ENCODE measurements at regions not wholly inside any gene's neighbourhood (a gene's known extent, or its start where the extent isn't known, plus 50 kb on each side); places are given as distances from the start of the nearest gene placed in this dataset.
"Not testable (repeated sequence)": the region's sequence is repeated elsewhere in the genome, so short reads cannot be mapped to it uniquely, and the experiment has no call there.

GRCh38 chr16:15307184-15307583 lies 70.9 kb downstream of the NPIPA5 start:
- H3K9ac ChIP-seq; H3K4me2 ChIP-seq; H3K4me1 ChIP-seq; H3K27me3 ChIP-seq; H3K36me3 ChIP-seq; H3K4me3 ChIP-seq; H3K27ac ChIP-seq; H4K20me1 ChIP-seq; H3K9me3 ChIP-seq (replicated peaks in 1 of 11): not testable (repeated sequence)

GRCh38 chr16:15305889-15306288 lies 72.2 kb downstream of the NPIPA5 start:
- not testable (repeated sequence) for H3K4me3 ChIP-seq; H3K4me2 ChIP-seq; H3K27me3 ChIP-seq; H3K36me3 ChIP-seq; H4K20me1 ChIP-seq; H3K9me3 ChIP-seq (replicated peaks in 1 of 11); H3K27ac ChIP-seq; H3K4me1 ChIP-seq; H3K9ac ChIP-seq

DNA sequence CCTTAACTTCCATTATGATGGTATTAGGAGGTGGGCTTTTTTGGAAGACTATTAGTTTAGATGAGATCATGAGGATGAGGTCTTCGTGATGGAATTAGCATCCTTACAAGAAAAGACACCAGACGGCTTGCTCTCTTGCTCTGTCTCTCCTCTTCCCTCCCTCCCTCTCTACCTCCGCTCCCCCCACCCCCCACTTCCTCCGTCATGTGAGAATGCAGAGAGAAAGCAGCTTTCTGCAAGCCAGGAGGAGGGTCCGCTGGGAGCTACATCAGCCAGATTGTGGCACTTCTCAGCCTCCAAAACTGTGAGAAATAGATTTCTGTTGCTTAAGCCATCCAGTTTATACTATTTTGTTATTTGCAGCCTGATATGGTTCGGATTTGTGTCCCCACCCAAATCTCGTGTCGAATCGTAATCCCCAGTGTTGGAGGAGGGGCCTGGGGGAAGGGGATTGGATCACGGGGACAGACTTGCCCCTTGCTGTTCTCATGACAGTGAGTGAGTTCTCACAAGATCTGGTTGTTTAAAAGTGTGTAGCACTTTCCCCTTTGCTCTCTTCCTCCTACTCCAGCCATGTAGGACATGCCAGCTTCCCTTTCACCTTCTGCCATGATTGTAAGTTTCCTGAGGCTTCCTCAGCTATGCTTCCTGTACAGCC lies 74.3 kb downstream of the NPIPA5 start:
- not testable (repeated sequence) for H3K27me3 ChIP-seq, H3K4me2 ChIP-seq

DNA sequence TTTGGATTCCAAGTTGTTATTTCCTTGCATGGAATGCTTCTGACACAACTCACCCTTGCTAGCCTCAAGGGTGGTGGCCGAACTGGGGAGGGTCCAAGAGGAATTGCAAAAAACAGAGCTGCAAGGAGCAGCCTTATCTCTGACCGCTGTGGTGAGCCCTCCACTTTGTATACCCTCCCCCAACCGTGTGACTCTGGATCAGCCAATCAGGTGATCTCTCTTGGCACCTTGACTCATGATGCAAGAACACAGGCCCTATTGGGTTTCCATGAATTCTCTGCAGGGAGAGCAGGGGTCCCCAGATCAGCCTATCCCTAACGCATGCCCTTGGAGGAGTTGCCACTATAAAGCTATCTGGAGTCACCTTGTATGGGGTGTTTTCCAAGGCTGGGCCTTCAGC lies 81.0 kb downstream of the NPIPA5 start:
- H3K9me3 ChIP-seq (replicated peaks in 1 of 11); H3K4me1 ChIP-seq; H3K27ac ChIP-seq; H3K27me3 ChIP-seq; H3K4me2 ChIP-seq; H3K36me3 ChIP-seq; H3K9ac ChIP-seq; H3K4me3 ChIP-seq; H4K20me1 ChIP-seq: not testable (repeated sequence)

More for the DNA sequence above, 74.3 kb downstream of the NPIPA5 start:
- not testable (repeated sequence) for H3K4me1 ChIP-seq; H3K27ac ChIP-seq; H3K9ac ChIP-seq; H4K20me1 ChIP-seq; H3K4me3 ChIP-seq; H3K9me3 ChIP-seq (replicated peaks in 1 of 11); H3K36me3 ChIP-seq

DNA sequence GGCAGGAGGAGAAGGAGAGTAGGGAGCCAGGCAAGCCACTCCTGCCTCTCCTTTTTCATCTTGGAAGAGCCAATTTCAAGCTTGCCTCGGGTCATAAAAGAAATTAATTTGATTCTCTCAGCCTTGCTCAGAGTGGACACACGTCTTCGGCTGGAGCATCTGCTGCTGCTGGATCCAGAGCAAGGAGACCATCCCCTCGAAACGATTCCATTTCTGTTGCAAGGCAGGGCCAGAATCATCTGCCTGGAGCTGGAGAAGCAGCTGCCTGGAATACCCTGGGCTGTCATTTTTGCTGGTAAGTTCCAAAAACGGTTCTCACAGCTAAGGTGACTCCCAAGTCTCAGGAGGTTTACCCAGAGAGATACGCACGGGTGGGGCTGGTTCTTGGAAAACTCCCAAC lies 103.3 kb downstream of the NPIPA5 start:
- not testable (repeated sequence) for H3K4me2 ChIP-seq; H3K4me3 ChIP-seq; H3K27ac ChIP-seq; H3K9ac ChIP-seq; H3K27me3 ChIP-seq; H3K9me3 ChIP-seq (replicated peaks in 1 of 11); H4K20me1 ChIP-seq; H3K4me1 ChIP-seq; H3K36me3 ChIP-seq

- H3K4me3 ChIP-seq; H3K9me3 ChIP-seq (replicated peaks in 1 of 11); H3K27me3 ChIP-seq; H3K27ac ChIP-seq; H4K20me1 ChIP-seq; H3K4me1 ChIP-seq; H3K9ac ChIP-seq; H3K36me3 ChIP-seq; H3K4me2 ChIP-seq: not testable (repeated sequence)
Observed at GRCh38 chr16:15273964-15274363, 104.1 kb downstream of the NPIPA5 start.

DNA sequence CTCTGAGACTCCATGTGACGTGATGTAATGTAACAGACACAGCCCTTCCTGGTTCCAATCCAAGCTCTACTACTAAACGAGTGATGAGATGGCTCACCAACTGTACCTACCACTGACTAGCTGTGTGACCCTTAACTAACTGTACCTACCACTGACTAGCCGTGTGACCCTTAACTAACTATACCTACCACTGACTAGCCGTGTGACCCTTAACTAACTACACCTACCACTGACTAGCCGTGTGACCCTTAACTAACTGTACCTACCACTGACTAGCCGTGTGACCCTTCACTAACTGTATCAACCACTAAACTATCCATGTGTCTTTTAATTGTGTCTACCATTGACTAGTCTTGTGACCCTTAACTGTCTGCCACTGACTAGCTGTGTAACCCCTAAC lies 111.2 kb downstream of the NPIPA5 start:
- not testable (repeated sequence) for H3K4me1 ChIP-seq; H3K27ac ChIP-seq; H3K4me2 ChIP-seq; H3K36me3 ChIP-seq; H4K20me1 ChIP-seq; H3K9ac ChIP-seq; H3K9me3 ChIP-seq (replicated peaks in 1 of 11); H3K4me3 ChIP-seq; H3K27me3 ChIP-seq

DNA sequence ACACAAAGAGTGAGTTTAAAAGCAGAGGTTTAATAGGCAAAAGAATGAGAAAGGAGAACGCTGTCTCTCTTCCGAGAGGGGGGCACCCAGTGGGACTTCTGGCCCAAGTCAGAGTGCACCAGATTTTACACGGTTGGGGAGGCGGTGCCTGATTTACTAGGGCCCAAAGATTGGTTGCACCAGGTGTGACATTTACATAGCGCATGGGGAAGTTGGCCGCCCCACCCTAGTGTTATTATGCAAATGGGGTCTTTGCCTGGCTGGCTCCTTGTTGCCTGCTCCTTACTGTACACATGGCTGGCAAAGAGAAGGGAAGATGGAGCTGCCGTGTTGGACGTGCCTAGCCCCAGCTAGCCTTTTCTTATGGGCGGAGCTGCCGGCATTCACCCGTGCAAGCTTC lies 115.9 kb downstream of the NPIPA5 start:
- H3K9me3 ChIP-seq (replicated peaks in 1 of 11): not testable (repeated sequence)

DNA sequence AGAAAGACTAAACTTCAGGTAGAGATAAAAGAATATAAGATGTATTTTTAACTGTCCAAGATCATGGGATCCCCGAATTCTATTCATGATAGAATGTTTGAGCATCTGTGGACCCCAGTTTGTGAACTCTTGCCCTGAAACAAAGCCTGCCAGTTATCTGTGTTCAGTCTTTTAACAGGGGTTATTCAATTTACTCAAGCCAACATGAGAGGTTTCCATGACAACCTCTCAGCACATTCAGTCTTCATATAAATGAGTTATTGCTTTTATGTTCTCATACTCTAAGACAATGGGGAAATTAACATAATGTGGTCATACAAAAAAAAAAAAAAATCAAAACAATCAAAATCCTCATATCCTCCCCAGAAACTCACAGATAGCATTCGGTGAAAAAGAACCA lies 130.1 kb downstream of the NPIPA5 start:
- not testable (repeated sequence) for H3K27me3 ChIP-seq; H3K27ac ChIP-seq; H3K9ac ChIP-seq; H3K36me3 ChIP-seq; H3K4me3 ChIP-seq; H3K4me2 ChIP-seq; H3K4me1 ChIP-seq; H4K20me1 ChIP-seq; H3K9me3 ChIP-seq (replicated peaks in 1 of 11)

More for the DNA sequence above, 115.9 kb downstream of the NPIPA5 start:
- H3K27ac ChIP-seq, H4K20me1 ChIP-seq, H3K4me2 ChIP-seq, H3K36me3 ChIP-seq, H3K4me3 ChIP-seq, H3K4me1 ChIP-seq, H3K27me3 ChIP-seq, H3K9ac ChIP-seq: not testable (repeated sequence)

- H3K4me1 ChIP-seq; H3K27me3 ChIP-seq; H3K9me3 ChIP-seq (replicated peaks in 1 of 11); H3K4me3 ChIP-seq; H3K27ac ChIP-seq; H3K9ac ChIP-seq; H4K20me1 ChIP-seq; H3K36me3 ChIP-seq; H3K4me2 ChIP-seq: not testable (repeated sequence)
Observed at GRCh38 chr16:15236674-15237323, 141.3 kb downstream of the NPIPA5 start.

DNA sequence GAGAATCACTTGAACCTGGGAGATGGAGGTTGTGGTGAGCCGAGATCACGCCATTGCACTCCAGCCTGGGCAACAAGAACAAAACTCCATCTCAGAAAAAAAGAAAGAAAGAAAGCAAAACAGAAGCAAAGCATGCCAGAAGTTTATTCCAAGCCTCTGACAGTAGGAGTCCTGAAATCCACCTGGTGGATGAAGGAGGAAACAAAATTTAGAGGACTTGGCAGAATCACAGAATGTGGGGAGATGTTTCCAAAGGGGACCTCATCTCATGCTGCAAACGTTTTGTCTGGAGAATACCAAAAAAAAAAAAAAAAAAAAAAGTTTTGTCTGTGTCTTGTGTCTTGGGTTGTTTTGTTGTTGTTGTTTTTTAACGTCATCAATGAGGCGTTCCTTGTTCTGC lies 141.1 kb upstream of the RRN3 start:
- not testable (repeated sequence) for H3K4me2 ChIP-seq; H3K36me3 ChIP-seq; H3K4me1 ChIP-seq; H3K27me3 ChIP-seq; H3K27ac ChIP-seq; H3K9me3 ChIP-seq (replicated peaks in 1 of 11); H4K20me1 ChIP-seq; H3K4me3 ChIP-seq; H3K9ac ChIP-seq

DNA sequence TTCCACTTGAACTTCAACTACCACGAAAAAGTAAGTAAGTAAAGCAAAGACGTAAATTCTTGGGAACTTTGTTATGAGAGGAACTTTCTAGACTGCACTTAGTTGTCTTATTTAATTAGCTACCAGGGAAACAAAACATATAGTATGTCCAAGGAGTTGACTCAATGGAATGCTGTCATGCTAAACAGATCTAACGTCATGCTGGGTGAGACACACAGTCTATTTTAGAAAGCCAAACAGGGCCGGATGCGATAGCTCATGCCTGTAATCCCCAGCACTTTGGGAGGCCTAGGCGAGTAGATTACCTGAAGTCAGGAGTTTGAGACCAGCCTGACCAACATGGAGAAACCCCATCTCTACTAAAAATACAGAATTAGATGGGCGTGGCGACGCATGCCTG lies 140.6 kb upstream of the RRN3 start:
- H3K36me3 ChIP-seq: not testable (repeated sequence)

GRCh38 chr16:15230432-15230831 lies 136.4 kb upstream of the RRN3 start:
- H3K4me1 ChIP-seq; H3K27me3 ChIP-seq; H3K36me3 ChIP-seq; H3K4me3 ChIP-seq; H3K4me2 ChIP-seq; H3K9ac ChIP-seq; H4K20me1 ChIP-seq; H3K9me3 ChIP-seq (replicated peaks in 1 of 11); H3K27ac ChIP-seq: not testable (repeated sequence)

More for the DNA sequence above, 140.6 kb upstream of the RRN3 start:
- not testable (repeated sequence) for H3K9ac ChIP-seq; H3K27me3 ChIP-seq; H4K20me1 ChIP-seq; H3K4me2 ChIP-seq; H3K4me3 ChIP-seq; H3K4me1 ChIP-seq; H3K9me3 ChIP-seq (replicated peaks in 1 of 11); H3K27ac ChIP-seq

DNA sequence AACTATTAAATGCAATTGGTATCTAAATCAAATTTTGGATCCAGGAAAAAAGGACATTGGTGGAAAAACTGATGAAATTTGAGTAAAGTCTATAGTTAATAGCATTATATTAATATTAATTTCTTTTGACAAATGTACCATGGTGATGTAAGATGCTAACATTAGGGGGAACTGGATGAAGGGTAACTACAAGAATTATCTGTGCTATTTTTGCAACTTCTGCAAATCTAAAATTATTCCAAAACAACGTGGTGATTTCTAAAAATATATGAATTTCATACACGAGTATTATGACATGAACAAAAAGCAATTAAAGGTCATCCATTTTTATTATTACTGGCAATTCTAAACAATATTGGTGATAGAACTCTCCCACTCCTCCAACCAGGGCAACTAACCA lies 135.6 kb upstream of the RRN3 start:
- not testable (repeated sequence) for H3K4me1 ChIP-seq, H3K27me3 ChIP-seq

GRCh38 chr16:15224651-15225050 lies 130.6 kb upstream of the RRN3 start:
- H3K9ac ChIP-seq; H3K4me2 ChIP-seq; H3K27me3 ChIP-seq; H3K4me3 ChIP-seq; H3K4me1 ChIP-seq; H3K27ac ChIP-seq; H3K9me3 ChIP-seq (replicated peaks in 1 of 11); H3K36me3 ChIP-seq; H4K20me1 ChIP-seq: not testable (repeated sequence)

More for the DNA sequence above, 135.6 kb upstream of the RRN3 start:
- H3K27ac ChIP-seq; H4K20me1 ChIP-seq; H3K4me3 ChIP-seq; H3K4me2 ChIP-seq; H3K36me3 ChIP-seq; H3K9me3 ChIP-seq (replicated peaks in 1 of 11); H3K9ac ChIP-seq: not testable (repeated sequence)

Data from BLaER1 treated with 17β-estradiol and CSF1 and Interleukin-3, amounts not matched to agents 10 nM and 100 nM (cell line).